ENCODE measurements at regions not wholly inside any gene's neighbourhood (a gene's known extent, or its start where the extent isn't known, plus 50 kb on each side); places are given as distances from the start of the nearest gene placed in this dataset.
"Not testable (repeated sequence)": the region's sequence is repeated elsewhere in the genome, so short reads cannot be mapped to it uniquely, and the experiment has no call there.

GRCh38 chr4:134483514-134483913 is 281.9 kb upstream of the PABPC4L start:
- POLR2A ChIA-PET; DNase-seq; ATAC-seq; CTCF ChIA-PET; H3K27me3 Mint-ChIP-seq; H3K27ac Mint-ChIP-seq; H3K9me3 Mint-ChIP-seq (ENCODE audit: low read depth); H3K36me3 Mint-ChIP-seq (ENCODE audit: low read depth); H3K4me3 Mint-ChIP-seq; H3K4me1 Mint-ChIP-seq; intact Hi-C loops (cut with DNase I, micrococcal nuclease): not testable (repeated sequence)

GRCh38 chr4:134471569-134471968 is 270.0 kb upstream of the PABPC4L start:
- ChIA-PET POLR2A (no interaction called here), CTCF (no interaction called here)
- H3K36me3 Mint-ChIP-seq (ENCODE audit: low read depth): no peaks in the 10 kb centered on the region
- intact Hi-C loops (cut with DNase I, micrococcal nuclease): no loop called here
- H3K4me1 Mint-ChIP-seq: no peaks in the 10 kb centered on the region
- H3K4me3 Mint-ChIP-seq: no peak overlapping the region
- no peaks in the 10 kb centered on the region for H3K27me3 Mint-ChIP-seq
- ATAC-seq (no peak), DNase-seq (no peak)
- H3K9me3 Mint-ChIP-seq (ENCODE audit: low read depth): peaks cover 3% of the 10 kb centered on the region
- H3K27ac Mint-ChIP-seq: no peak overlapping the region

- Mint-ChIP-seq H3K9me3 (ENCODE audit: low read depth) (peaks cover 3% of the 10 kb centered on the region), H3K4me3 (no peak overlapping the region), H3K27ac (no peak overlapping the region), H3K36me3 (ENCODE audit: low read depth) (no peaks in the 10 kb centered on the region), H3K4me1 (no peaks in the 10 kb centered on the region), H3K27me3 (no peaks in the 10 kb centered on the region)
- POLR2A ChIA-PET: no interaction called here
- CTCF ChIA-PET: no interaction called here
- intact Hi-C loops (cut with DNase I, micrococcal nuclease): no loop called here
- DNase-seq (peak; percentile 5), ATAC-seq (no peak)
Observed at GRCh38 chr4:134470544-134470943, 269.0 kb upstream of the PABPC4L start.

GRCh38 chr4:134465417-134465816 is 263.8 kb upstream of the PABPC4L start:
- intact Hi-C loops (cut with DNase I, micrococcal nuclease): no loop called here
- peaks cover 2% of the 10 kb centered on the region for H3K9me3 Mint-ChIP-seq (ENCODE audit: low read depth)
- H3K27me3 Mint-ChIP-seq: no peaks in the 10 kb centered on the region
- H3K4me1 Mint-ChIP-seq: no peaks in the 10 kb centered on the region
- POLR2A ChIA-PET: no interaction called here
- CTCF ChIA-PET: no interaction called here
- ATAC-seq (no peak), DNase-seq (no peak)
- no peak overlapping the region for H3K27ac Mint-ChIP-seq
- H3K36me3 Mint-ChIP-seq (ENCODE audit: low read depth): no peaks in the 10 kb centered on the region
- H3K4me3 Mint-ChIP-seq: no peak overlapping the region

- no peak for ATAC-seq
- Mint-ChIP-seq H3K27ac (no peak overlapping the region), H3K27me3 (no peaks in the 10 kb centered on the region), H3K9me3 (ENCODE audit: low read depth) (peaks cover 5% of the 10 kb centered on the region), H3K4me1 (no peaks in the 10 kb centered on the region), H3K4me3 (no peak overlapping the region), H3K36me3 (ENCODE audit: low read depth) (no peaks in the 10 kb centered on the region)
- intact Hi-C loops (cut with DNase I, micrococcal nuclease): no loop called here
- POLR2A ChIA-PET: no interaction called here
- DNase-seq: no peak
- CTCF ChIA-PET: no interaction called here
Observed at GRCh38 chr4:134463771-134464170, 262.2 kb upstream of the PABPC4L start.

- intact Hi-C loops (cut with DNase I, micrococcal nuclease): no loop called here
- DNase-seq (no peak), ATAC-seq (no peak)
- Mint-ChIP-seq H3K4me3 (no peak overlapping the region), H3K9me3 (ENCODE audit: low read depth) (no peaks in the 10 kb centered on the region), H3K36me3 (ENCODE audit: low read depth) (no peaks in the 10 kb centered on the region), H3K27me3 (no peaks in the 10 kb centered on the region), H3K27ac (no peak overlapping the region), H3K4me1 (no peaks in the 10 kb centered on the region)
- CTCF ChIA-PET: no interaction called here
- POLR2A ChIA-PET: no interaction called here
Observed at GRCh38 chr4:134426821-134427220, 225.2 kb upstream of the PABPC4L start.

GRCh38 chr4:134425756-134426155 is 224.2 kb upstream of the PABPC4L start:
- intact Hi-C loops (cut with DNase I, micrococcal nuclease): no loop called here
- no peak overlapping the region for H3K4me3 Mint-ChIP-seq
- H3K9me3 Mint-ChIP-seq (ENCODE audit: low read depth): no peaks in the 10 kb centered on the region
- ChIA-PET CTCF (no interaction called here), POLR2A (no interaction called here)
- H3K4me1 Mint-ChIP-seq: no peaks in the 10 kb centered on the region
- H3K36me3 Mint-ChIP-seq (ENCODE audit: low read depth): no peaks in the 10 kb centered on the region
- no peak for ATAC-seq
- H3K27me3 Mint-ChIP-seq: no peaks in the 10 kb centered on the region
- H3K27ac Mint-ChIP-seq: no peak overlapping the region
- DNase-seq: no peak

GRCh38 chr4:134422776-134423175 is 221.2 kb upstream of the PABPC4L start:
- DNase-seq (no peak), ATAC-seq (no peak)
- ChIA-PET POLR2A (no interaction called here), CTCF (no interaction called here)
- H3K27me3 Mint-ChIP-seq: no peaks in the 10 kb centered on the region
- no peaks in the 10 kb centered on the region for H3K36me3 Mint-ChIP-seq (ENCODE audit: low read depth)
- peaks cover 6% of the 10 kb centered on the region for H3K9me3 Mint-ChIP-seq (ENCODE audit: low read depth)
- intact Hi-C loops (cut with DNase I, micrococcal nuclease): no loop called here
- H3K4me3 Mint-ChIP-seq: no peak overlapping the region
- no peak overlapping the region for H3K27ac Mint-ChIP-seq
- H3K4me1 Mint-ChIP-seq: no peaks in the 10 kb centered on the region

- H3K9me3 Mint-ChIP-seq (ENCODE audit: low read depth): peaks cover 6% of the 10 kb centered on the region
- intact Hi-C loops (cut with DNase I, micrococcal nuclease): no loop called here
- no peak for ATAC-seq
- H3K4me1 Mint-ChIP-seq: no peaks in the 10 kb centered on the region
- no peaks in the 10 kb centered on the region for H3K27me3 Mint-ChIP-seq
- no peak for DNase-seq
- H3K27ac Mint-ChIP-seq: no peak overlapping the region
- ChIA-PET CTCF (no interaction called here), POLR2A (no interaction called here)
- no peaks in the 10 kb centered on the region for H3K36me3 Mint-ChIP-seq (ENCODE audit: low read depth)
- no peak overlapping the region for H3K4me3 Mint-ChIP-seq
Observed at GRCh38 chr4:134421734-134422133, 220.1 kb upstream of the PABPC4L start.

- no peaks in the 10 kb centered on the region for H3K27me3 Mint-ChIP-seq
- no peaks in the 10 kb centered on the region for H3K36me3 Mint-ChIP-seq (ENCODE audit: low read depth)
- ATAC-seq: no peak
- H3K27ac Mint-ChIP-seq: no peak overlapping the region
- no peaks in the 10 kb centered on the region for H3K4me1 Mint-ChIP-seq
- CTCF ChIA-PET: no interaction called here
- intact Hi-C loops (cut with DNase I, micrococcal nuclease): no loop called here
- H3K4me3 Mint-ChIP-seq: no peak overlapping the region
- no peak for DNase-seq
- H3K9me3 Mint-ChIP-seq (ENCODE audit: low read depth): no peaks in the 10 kb centered on the region
- POLR2A ChIA-PET: no interaction called here
Observed at GRCh38 chr4:134408897-134409296, 207.3 kb upstream of the PABPC4L start.

GRCh38 chr4:134401798-134402197 is 200.2 kb upstream of the PABPC4L start:
- no peaks in the 10 kb centered on the region for H3K27me3 Mint-ChIP-seq
- ATAC-seq: no peak
- no peak for DNase-seq
- POLR2A ChIA-PET: no interaction called here
- peaks cover 8% of the 10 kb centered on the region for H3K9me3 Mint-ChIP-seq (ENCODE audit: low read depth)
- H3K27ac Mint-ChIP-seq: no peak overlapping the region
- intact Hi-C loops (cut with DNase I, micrococcal nuclease): no loop called here
- H3K4me1 Mint-ChIP-seq: no peaks in the 10 kb centered on the region
- CTCF ChIA-PET: no interaction called here
- no peaks in the 10 kb centered on the region for H3K36me3 Mint-ChIP-seq (ENCODE audit: low read depth)
- H3K4me3 Mint-ChIP-seq: no peak overlapping the region

GRCh38 chr4:134393592-134393991 is 192.0 kb upstream of the PABPC4L start:
- H3K4me3 Mint-ChIP-seq: no peak overlapping the region
- intact Hi-C loops (cut with DNase I, micrococcal nuclease): no loop called here
- DNase-seq (no peak), ATAC-seq (no peak)
- H3K4me1 Mint-ChIP-seq: no peaks in the 10 kb centered on the region
- no peaks in the 10 kb centered on the region for H3K27me3 Mint-ChIP-seq
- no peak overlapping the region for H3K27ac Mint-ChIP-seq
- H3K36me3 Mint-ChIP-seq (ENCODE audit: low read depth): no peaks in the 10 kb centered on the region
- peaks cover 17% of the 10 kb centered on the region for H3K9me3 Mint-ChIP-seq (ENCODE audit: low read depth)
- POLR2A ChIA-PET: no interaction called here
- CTCF ChIA-PET: no interaction called here

GRCh38 chr4:134390319-134390718 is 188.7 kb upstream of the PABPC4L start:
- DNase-seq: no peak
- no peaks in the 10 kb centered on the region for H3K36me3 Mint-ChIP-seq (ENCODE audit: low read depth)
- H3K27ac Mint-ChIP-seq: no peak overlapping the region
- intact Hi-C loops (cut with DNase I, micrococcal nuclease): no loop called here
- ATAC-seq: no peak
- no peaks in the 10 kb centered on the region for H3K27me3 Mint-ChIP-seq
- POLR2A ChIA-PET: no interaction called here
- H3K9me3 Mint-ChIP-seq (ENCODE audit: low read depth): peaks cover 12% of the 10 kb centered on the region
- H3K4me1 Mint-ChIP-seq: no peaks in the 10 kb centered on the region
- CTCF ChIA-PET: interaction anchor here (0.5 kb wide), 1 partner anchor 183 kb away, joined by 3 read pairs; no protein-coding TSS in a partner anchor
- no peak overlapping the region for H3K4me3 Mint-ChIP-seq

Data from activated CD4-positive, alpha-beta T cell treated with anti-CD3 and anti-CD28 coated beads for 36 hours (primary cell).